ENCODE measurements at regions not wholly inside any gene's neighbourhood (a gene's known extent, or its start where the extent isn't known, plus 50 kb on each side); places are given as distances from the start of the nearest gene placed in this dataset.
"Not testable (repeated sequence)": the region's sequence is repeated elsewhere in the genome, so short reads cannot be mapped to it uniquely, and the experiment has no call there.

GRCh38 chr6:94902974-94903628 is 674.2 kb upstream of the MANEA start:
- Histone ChIP-seq H3K27ac (no peak overlapping the region), H3K27me3 (no peaks in the 10 kb centered on the region), H3K4me3 (no peak overlapping the region), H3K36me3 (no peaks in the 10 kb centered on the region), H3K9me3 (no peaks in the 10 kb centered on the region), H3K4me1 (no peaks in the 10 kb centered on the region)
- TF ChIP-seq, protein P1, sequence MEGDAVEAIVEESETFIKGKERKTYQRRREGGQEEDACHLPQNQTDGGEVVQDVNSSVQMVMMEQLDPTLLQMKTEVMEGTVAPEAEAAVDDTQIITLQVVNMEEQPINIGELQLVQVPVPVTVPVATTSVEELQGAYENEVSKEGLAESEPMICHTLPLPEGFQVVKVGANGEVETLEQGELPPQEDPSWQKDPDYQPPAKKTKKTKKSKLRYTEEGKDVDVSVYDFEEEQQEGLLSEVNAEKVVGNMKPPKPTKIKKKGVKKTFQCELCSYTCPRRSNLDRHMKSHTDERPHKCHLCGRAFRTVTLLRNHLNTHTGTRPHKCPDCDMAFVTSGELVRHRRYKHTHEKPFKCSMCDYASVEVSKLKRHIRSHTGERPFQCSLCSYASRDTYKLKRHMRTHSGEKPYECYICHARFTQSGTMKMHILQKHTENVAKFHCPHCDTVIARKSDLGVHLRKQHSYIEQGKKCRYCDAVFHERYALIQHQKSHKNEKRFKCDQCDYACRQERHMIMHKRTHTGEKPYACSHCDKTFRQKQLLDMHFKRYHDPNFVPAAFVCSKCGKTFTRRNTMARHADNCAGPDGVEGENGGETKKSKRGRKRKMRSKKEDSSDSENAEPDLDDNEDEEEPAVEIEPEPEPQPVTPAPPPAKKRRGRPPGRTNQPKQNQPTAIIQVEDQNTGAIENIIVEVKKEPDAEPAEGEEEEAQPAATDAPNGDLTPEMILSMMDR (IDR thresholded peaks at IDR 0.05), result no peak
- intact Hi-C loops (cut with DNase I; ENCODE audit: low total_unique reads), result no loop called here
- no peak for DNase-seq

GRCh38 chr6:94899191-94899590 is 678.1 kb upstream of the MANEA start:
- H3K4me1 ChIP-seq, result no peaks in the 10 kb centered on the region
- intact Hi-C loops (cut with DNase I; ENCODE audit: low total_unique reads), result no loop called here
- TF ChIP-seq, protein P1 (IDR thresholded peaks at IDR 0.05), result no peak
- no peak overlapping the region for H3K4me3 ChIP-seq
- H3K36me3 ChIP-seq, result no peaks in the 10 kb centered on the region
- no peaks in the 10 kb centered on the region for H3K27me3 ChIP-seq
- no peaks in the 10 kb centered on the region for H3K9me3 ChIP-seq
- H3K27ac ChIP-seq, result no peak overlapping the region
- no peak for DNase-seq

DNA sequence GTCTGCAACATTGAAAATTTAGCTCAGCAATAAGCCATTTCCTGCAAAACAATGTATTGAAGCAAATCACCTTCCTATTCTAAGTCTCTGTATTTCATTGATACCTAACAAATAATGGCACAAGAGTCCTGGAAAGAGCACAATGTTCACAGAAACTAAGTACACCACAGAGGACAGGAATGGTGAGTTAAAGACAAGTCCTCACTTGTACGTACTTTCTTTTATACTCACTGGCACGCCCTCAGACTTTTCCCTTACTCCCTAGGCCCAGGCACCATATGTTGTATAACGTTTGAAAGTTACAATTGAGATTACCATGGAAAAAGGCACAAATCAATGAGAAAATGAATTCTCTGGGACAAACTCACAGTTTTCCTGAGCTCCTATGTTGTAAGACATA is 683.0 kb upstream of the MANEA start:
- H3K36me3 ChIP-seq, result no peaks in the 10 kb centered on the region
- H3K27ac ChIP-seq, result no peak overlapping the region
- no peaks in the 10 kb centered on the region for H3K4me1 ChIP-seq
- H3K9me3 ChIP-seq, result no peaks in the 10 kb centered on the region
- intact Hi-C loops (cut with DNase I; ENCODE audit: low total_unique reads), result no loop called here
- no peaks in the 10 kb centered on the region for H3K27me3 ChIP-seq
- TF ChIP-seq, protein P1 (IDR thresholded peaks at IDR 0.05), result no peak
- no peak overlapping the region for H3K4me3 ChIP-seq
- no peak for DNase-seq

GRCh38 chr6:94893327-94893726 is 684.0 kb upstream of the MANEA start:
- no peaks in the 10 kb centered on the region for H3K36me3 ChIP-seq
- no peak overlapping the region for H3K4me3 ChIP-seq
- no peaks in the 10 kb centered on the region for H3K9me3 ChIP-seq
- H3K4me1 ChIP-seq, result no peaks in the 10 kb centered on the region
- intact Hi-C loops (cut with DNase I; ENCODE audit: low total_unique reads), result no loop called here
- no peaks in the 10 kb centered on the region for H3K27me3 ChIP-seq
- H3K27ac ChIP-seq, result no peak overlapping the region
- TF ChIP-seq, protein P1 (IDR thresholded peaks at IDR 0.05), result no peak
- DNase-seq, result no peak

GRCh38 chr6:94873819-94874218 is 703.5 kb upstream of the MANEA start:
- H3K9me3 ChIP-seq; H3K36me3 ChIP-seq; DNase-seq; H3K4me1 ChIP-seq; H3K4me3 ChIP-seq; H3K27ac ChIP-seq; H3K27me3 ChIP-seq; intact Hi-C loops (cut with DNase I; ENCODE audit: low total_unique reads): not testable (repeated sequence)

- intact Hi-C loops (cut with DNase I; ENCODE audit: low total_unique reads), result no loop called here
- H3K4me3 ChIP-seq, result no peak overlapping the region
Measured at GRCh38 chr6:94862112-94862511, 715.2 kb upstream of the MANEA start.

More at GRCh38 chr6:94862112-94862511, 715.2 kb upstream of the MANEA start:
- no peak for DNase-seq
- TF ChIP-seq, protein P1 (IDR thresholded peaks at IDR 0.05), result no peak
- H3K4me1 ChIP-seq, result no peaks in the 10 kb centered on the region
- no peaks in the 10 kb centered on the region for H3K27me3 ChIP-seq
- no peaks in the 10 kb centered on the region for H3K9me3 ChIP-seq
- no peak overlapping the region for H3K27ac ChIP-seq
- H3K36me3 ChIP-seq, result no peaks in the 10 kb centered on the region
